SHP77 treated with DMSO at 0.1 percent for 48 hours (cell line): ENCODE measurements at regions not wholly inside any gene's neighbourhood (a gene's known extent, or its start where the extent isn't known, plus 50 kb on each side); places are given as distances from the start of the nearest gene placed in this dataset.
"Not testable (repeated sequence)": the region's sequence is repeated elsewhere in the genome, so short reads cannot be mapped to it uniquely, and the experiment has no call there.

ENCODE experiments used
- DNase-seq: peaks from one replicate; lab custom pipeline; 2025; lab: John Stamatoyannopoulos, UW

DNA sequence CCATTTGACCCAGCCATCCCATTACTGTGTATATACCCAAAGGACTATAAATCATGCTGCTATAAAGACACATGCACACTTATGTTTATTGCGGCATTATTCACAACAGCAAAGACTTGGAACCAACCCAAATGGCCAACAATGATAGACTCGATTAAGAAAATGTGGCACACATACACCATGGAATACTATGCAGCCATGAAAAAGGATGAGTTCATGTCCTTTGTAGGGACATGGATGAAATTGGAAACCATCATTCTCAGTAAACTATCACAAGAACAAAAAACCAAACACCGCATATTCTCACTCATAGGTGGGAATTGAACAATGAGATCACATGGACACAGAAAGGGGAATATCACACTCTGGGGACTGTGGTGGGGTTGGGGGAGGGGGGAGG, 242.7 kb upstream of the FOXF1 start:
- not testable (repeated sequence) for DNase-seq

DNA sequence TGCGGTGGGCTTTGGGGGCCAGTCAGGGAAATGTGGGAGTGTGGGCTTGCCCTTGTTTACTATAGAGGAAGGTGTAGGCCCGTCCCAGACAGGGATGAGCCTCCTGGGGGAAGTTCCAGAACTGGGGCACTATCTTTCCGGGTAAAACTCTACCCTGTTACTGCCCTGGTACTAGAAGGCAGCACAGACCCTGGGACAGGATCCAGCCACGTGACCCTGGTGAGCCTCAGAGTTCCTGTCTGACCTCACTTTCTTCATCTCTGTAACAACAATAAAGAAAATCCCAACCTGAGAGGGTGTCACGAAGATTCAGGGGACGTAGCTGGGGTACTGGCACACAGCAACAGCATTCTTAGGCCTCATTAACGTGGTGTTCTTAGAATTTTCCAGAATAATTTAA, 239.6 kb upstream of the FOXF1 start:
- no peak for DNase-seq

DNA sequence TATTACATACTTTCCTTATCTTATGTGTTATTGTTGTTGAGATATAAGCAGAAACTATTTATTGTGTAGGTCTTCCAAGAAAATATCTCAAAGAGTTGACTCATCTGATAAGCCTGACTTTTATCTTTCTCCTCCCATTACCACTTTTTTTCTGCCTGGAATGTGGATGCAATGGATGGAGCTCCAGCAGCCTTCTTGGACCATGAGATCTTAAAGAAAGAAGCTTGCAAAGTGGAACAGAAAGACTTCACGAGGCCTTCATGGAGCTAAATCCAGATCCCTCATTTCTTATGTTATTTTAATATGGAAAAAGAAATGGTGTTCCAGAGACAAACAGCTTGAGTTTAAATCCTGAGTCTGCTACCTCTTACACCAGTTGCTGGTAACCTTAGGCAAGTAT, 237.6 kb upstream of the FOXF1 start:
- no peak for DNase-seq

DNA sequence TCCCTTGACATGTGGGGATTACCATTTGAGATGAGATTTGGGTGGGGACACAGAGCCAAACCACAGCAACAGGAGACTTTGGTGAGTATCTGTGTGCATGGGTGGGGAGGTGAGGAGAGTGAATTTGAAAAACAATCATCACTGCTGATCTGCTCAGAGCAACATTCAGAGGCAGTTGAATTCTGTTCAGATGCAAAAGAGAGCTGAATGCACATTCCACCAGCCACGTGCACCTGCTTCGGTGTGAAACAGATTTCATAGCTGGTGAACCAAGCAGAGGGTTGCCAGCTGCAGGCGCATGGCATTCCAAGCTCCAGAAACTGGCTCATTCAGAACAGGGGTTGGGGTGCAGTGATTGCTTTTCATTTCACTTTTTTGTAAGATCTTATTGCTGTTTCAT, 233.1 kb upstream of the FOXF1 start:
- DNase-seq = no peak

DNA sequence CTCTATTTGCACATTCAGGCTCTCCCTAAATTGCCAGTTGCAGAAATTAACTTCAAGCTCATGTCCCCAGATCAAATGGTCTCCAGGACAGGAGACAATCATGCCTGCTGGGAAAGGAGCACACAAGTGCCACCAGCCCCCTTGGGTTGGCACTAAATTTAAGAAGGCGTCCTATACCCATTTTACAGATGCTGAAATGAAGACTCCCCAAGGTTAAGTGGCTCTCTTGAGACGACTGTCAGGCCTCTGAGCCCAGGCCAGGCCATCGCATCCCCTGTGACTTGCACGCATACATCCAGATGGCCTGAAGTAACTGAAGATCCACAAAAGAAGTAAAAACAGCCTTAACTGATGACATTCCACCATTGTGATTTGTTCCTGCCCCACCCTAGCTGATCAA, 232.5 kb upstream of the FOXF1 start:
- DNase-seq = not testable (repeated sequence)

DNA sequence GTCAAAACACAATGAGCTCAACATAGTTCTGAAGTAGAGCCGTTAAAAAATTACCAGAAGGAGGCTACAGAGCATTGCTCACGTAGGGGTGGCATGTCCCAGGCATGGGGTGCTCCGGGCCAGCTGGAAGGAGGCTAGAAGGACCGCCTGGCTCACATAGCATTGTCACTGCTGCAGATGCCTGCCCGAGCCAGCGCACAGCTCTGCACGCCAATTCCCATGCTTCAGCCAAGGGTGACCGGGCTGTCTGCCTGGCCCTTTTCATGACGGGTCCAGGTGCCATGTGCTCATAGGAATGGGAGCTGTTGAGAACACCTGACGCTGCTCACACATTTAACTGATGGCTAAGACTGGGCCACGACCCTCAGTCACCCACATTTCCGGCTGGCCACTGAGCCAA, 228.9 kb upstream of the FOXF1 start:
- no peak for DNase-seq

- DNase-seq = no peak
These were observed 226.4 kb upstream of the FOXF1 start for GRCh38 chr16:86283944-86284343.

GRCh38 chr16:86285421-86285820, 224.9 kb upstream of the FOXF1 start:
- DNase-seq = no peak

DNA sequence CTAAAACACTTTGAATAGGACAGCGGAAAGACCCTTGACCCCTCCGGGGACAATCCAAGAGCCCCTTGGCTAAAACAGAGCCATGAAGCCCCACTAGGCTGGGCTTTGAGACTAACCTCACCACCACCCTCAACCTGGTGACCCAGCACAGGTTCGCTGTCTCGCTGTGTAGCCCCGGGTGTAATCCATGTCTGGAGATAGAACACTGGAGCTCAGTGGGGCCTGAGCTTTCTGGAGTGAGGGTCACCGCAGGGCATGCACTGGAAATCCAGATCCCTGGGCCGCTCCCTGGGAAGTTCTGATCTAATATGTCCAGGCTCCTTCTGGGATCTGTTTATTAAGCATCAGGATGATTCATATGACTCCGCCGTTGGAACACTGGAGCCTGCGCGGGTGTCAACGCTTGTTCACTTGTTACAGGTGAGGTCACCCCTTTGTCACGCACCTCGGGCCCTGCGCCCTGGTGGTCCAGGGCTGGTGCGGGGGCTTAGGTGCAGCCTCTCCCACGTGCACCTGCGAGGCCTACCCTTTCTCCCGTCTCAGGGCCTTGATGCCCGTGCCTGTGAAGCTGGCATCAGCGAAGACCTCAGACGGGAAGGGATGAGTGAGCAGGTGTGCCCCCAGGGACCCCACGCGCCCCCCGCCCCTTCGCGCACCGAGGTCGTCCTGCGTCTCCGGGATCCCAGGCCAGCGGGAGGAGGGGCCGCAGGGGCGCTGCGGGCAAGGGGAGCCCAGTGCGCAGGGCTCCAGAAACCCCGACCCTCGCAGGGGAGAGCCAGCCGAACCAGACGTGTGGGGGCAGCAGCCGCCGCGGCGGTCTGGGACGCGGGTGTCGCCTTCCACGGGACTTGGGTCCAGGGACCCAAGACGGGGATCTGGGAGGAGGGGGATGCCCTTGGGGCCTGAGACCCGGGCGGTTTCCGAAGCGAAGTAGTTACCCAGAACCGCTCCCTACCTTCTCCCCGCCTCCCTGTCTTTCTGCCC, 224.1 kb upstream of the FOXF1 start:
- DNase-seq = no peak

- DNase-seq = no peak
These were observed 223.2 kb upstream of the FOXF1 start for GRCh38 chr16:86286991-86287663.

GRCh38 chr16:86287664-86288201, 222.6 kb upstream of the FOXF1 start:
- DNase-seq = no peak

- DNase-seq = no peak
These were observed 221.5 kb upstream of the FOXF1 start for GRCh38 chr16:86288716-86289294.

GRCh38 chr16:86289304-86289703, 221.0 kb upstream of the FOXF1 start:
- DNase-seq = no peak

DNA sequence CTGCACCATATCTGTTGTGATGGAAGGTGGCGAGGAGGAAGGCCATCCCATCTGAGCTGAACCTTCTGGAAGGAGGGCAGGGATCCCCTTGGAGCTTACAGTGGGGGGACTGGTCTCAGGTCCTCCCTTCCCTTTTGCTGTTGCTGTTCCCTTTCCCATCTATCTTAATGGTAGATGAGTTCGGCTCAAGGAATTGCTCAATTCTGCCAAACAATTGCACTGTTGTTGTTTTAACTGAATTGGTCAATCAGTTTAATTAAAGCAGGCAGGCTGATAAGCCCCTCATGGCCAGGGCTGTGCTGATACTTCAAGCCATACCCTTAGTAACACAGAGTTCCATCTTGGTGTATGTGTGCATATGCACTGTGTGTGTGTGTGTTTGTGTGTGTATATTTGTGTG, 220.4 kb upstream of the FOXF1 start:
- DNase-seq = no peak

GRCh38 chr16:86291491-86291890, 218.8 kb upstream of the FOXF1 start:
- DNase-seq = no peak

- DNase-seq = no peak
These were observed 218.1 kb upstream of the FOXF1 start for GRCh38 chr16:86292171-86292775.

DNA sequence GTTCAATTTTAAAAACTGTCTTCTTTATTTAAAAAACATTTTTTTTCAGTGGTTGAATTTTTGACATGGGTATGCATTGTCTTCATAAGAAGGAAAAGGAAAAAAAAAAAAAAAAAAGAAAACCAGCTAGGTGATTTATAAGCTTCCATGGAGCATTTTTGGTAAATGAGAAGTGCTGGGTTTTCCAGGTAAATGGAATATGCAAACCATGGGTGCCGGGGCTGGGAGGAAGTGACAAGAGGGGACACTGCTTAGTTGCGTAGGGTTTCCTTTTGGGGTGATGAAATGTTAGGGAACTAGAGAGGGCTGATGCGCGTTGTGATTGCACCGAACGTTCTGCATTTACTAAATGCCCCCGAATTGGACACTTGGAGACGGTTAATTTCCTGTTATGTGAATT, 217.4 kb upstream of the FOXF1 start:
- DNase-seq = no peak

GRCh38 chr16:86293906-86294305, 216.4 kb upstream of the FOXF1 start:
- DNase-seq = no peak

DNA sequence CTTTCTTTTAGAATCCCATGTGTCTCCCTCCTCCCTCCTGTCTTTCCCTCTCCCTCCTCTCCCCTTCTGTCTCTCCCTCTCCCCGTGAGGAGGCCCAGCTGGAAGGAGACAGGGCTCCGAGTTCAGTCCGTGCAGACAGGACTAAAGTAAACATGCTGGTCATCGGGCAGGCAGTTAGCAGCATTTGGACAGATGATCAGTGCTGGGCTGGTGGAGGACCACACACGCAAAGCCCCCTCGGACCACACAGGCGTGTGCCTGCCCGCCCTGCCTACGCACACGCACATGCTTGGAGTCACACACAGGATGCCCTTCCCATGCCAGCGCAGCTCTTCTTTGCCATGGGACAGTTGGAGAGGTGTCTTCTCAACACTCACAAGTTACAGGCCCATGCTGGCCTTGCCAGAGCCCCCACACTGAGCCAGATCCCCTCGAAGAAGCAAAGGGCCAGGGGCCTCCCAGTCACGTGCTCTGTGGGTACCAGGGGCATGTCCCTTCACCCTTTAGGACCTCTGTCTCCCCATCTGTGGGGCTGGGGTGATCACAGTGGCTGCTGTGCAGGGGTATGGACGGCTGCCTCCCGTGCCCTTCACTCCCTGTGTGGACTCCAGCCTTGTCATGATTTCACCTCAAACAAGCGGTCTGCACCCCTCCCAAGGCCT, 215.7 kb upstream of the FOXF1 start:
- DNase-seq = no peak

DNA sequence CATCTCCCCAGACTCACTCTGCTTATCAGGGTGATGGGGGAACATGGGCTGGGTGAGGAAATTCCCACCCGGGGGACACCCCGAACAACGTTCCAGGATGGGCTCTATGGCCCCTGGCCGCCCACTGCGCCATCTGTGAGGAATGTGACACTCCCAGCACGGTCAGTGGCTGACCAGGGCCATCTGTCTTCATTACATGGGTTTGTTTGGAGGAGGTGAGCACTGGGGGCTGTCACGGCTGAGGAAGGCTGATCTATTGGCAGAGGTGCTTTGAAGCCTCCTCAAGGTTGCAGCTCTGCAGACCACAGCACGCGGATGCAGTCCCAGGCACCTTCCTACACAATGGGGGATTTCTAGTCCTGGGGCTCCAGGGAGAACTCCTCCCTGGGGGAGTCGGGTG, 214.1 kb upstream of the FOXF1 start:
- no peak for DNase-seq

GRCh38 chr16:86297391-86297790, 212.9 kb upstream of the FOXF1 start:
- DNase-seq = no peak
